ENCODE measurements at regions not wholly inside any gene's neighbourhood (a gene's known extent, or its start where the extent isn't known, plus 50 kb on each side); places are given as distances from the start of the nearest gene placed in this dataset.

DNA sequence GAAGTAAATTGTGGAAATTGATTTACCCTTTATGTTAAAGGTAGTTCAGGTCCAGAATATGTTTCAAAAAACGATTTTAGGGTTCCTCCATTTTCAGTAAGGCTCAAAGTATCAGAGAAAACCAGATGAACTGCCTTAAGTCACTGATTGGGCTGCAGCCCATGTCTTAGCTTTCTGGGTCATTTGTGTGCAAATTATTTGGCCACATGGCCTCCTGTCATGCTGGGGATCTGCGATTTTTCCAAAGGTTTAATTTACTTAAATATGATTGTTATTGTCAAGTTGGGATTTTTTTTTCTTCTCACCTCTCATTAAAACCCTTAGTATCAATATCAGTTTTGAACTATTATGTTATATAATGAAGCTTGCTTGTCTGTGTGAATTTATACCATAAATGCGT, 135.9 kb upstream of the DPYD start:
- WGBS, 2 donors, result 54 to 56% methylated on average over 3 of the region's 3 CpGs
- Histone ChIP-seq H3K27ac (no peak overlapping the region), H3K4me3 (no peak overlapping the region), H3K4me1 (peaks cover 0 to 7% (median 0%) of the 10 kb centered on the region in 3 donors), H3K9me3 (no peaks in the 10 kb centered on the region), H3K27me3 (peaks cover 0 to 31% (median 0%) of the 10 kb centered on the region in 4 donors), H3K36me3 (no peaks in the 10 kb centered on the region)
- ATAC-seq (no peak), FAIRE-seq (no peak), DNase-seq (no peak)
- TF ChIP-seq, protein P1, sequence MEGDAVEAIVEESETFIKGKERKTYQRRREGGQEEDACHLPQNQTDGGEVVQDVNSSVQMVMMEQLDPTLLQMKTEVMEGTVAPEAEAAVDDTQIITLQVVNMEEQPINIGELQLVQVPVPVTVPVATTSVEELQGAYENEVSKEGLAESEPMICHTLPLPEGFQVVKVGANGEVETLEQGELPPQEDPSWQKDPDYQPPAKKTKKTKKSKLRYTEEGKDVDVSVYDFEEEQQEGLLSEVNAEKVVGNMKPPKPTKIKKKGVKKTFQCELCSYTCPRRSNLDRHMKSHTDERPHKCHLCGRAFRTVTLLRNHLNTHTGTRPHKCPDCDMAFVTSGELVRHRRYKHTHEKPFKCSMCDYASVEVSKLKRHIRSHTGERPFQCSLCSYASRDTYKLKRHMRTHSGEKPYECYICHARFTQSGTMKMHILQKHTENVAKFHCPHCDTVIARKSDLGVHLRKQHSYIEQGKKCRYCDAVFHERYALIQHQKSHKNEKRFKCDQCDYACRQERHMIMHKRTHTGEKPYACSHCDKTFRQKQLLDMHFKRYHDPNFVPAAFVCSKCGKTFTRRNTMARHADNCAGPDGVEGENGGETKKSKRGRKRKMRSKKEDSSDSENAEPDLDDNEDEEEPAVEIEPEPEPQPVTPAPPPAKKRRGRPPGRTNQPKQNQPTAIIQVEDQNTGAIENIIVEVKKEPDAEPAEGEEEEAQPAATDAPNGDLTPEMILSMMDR (IDR thresholded peaks at IDR 0.05), result no peak
- intact Hi-C loops (cut with DNase I), result loop anchor here (5.0 to 10.0 kb wide), 3 partner anchors 1082 to 1092 kb away; no protein-coding TSS in a partner anchor

- Histone ChIP-seq H3K9me3 (no peaks in the 10 kb centered on the region), H3K4me3 (no peak overlapping the region), H3K27me3 (peaks cover 0 to 36% (median 2%) of the 10 kb centered on the region in 4 donors), H3K4me1 (peaks cover 0 to 7% (median 0%) of the 10 kb centered on the region in 3 donors), H3K27ac (no peak overlapping the region), H3K36me3 (no peaks in the 10 kb centered on the region)
- 60 to 66% methylated on average over 7 of the region's 7 CpGs for WGBS, 2 donors
- DNase-seq (no peak), ATAC-seq (no peak), FAIRE-seq (no peak)
- intact Hi-C loops (cut with DNase I), result loop anchor here (5.0 to 10.0 kb wide), 3 partner anchors 1081 to 1091 kb away; no protein-coding TSS in a partner anchor
- TF ChIP-seq, protein P1 (IDR thresholded peaks at IDR 0.05), result no peak
These were observed 134.6 kb upstream of the DPYD start for GRCh38 chr1:98055457-98055856.

GRCh38 chr1:98054786-98055185, 134.0 kb upstream of the DPYD start:
- Histone ChIP-seq H3K4me3 (no peak overlapping the region), H3K4me1 (peaks cover 0 to 7% (median 0%) of the 10 kb centered on the region in 3 donors), H3K9me3 (no peaks in the 10 kb centered on the region), H3K27me3 (peaks cover 0 to 42% (median 7%) of the 10 kb centered on the region in 4 donors), H3K27ac (no peak overlapping the region), H3K36me3 (no peaks in the 10 kb centered on the region)
- 47% methylated on average over 4 of the region's 4 CpGs for WGBS, 2 donors
- FAIRE-seq (no peak), DNase-seq (no peak), ATAC-seq (no peak)
- TF ChIP-seq, protein P1 (IDR thresholded peaks at IDR 0.05), result no peak
- intact Hi-C loops (cut with DNase I), result loop anchor here (5.0 to 10.0 kb wide), 3 partner anchors 1080 to 1090 kb away; no protein-coding TSS in a partner anchor

DNA sequence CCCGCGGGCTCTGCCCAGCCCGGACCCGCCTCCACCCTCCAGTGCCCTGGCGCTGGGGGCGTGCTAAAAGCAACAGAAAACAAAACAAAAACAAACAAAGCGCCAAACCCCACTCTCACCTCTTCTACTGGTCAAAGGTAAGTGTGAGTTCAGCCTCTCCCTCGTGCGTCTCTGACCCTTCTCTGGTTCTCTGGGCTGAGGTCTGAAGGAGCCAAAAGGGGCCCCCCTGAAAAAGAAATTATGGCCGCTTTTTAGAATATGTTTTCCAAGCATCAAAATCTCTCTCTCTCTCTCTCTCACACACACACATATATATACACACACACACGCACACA, 133.5 kb upstream of the DPYD start:
- intact Hi-C loops (cut with DNase I), result loop anchor here in 2 of 3 donors (10.0 kb wide), 2 partner anchors 1080 to 1090 kb away; no protein-coding TSS in a partner anchor
- peaks cover 0 to 7% (median 0%) of the 10 kb centered on the region in 3 donors for H3K4me1 ChIP-seq

More for the DNA sequence above, 133.5 kb upstream of the DPYD start:
- WGBS, 2 donors, result 20 to 24% methylated on average over 9 to 11 of the region's 11 CpGs
- Histone ChIP-seq H3K27me3 (peaks cover 0 to 46% (median 9%) of the 10 kb centered on the region in 4 donors), H3K27ac (no peak overlapping the region), H3K36me3 (no peaks in the 10 kb centered on the region), H3K4me3 (peak overlapping the region in 1 of 4 donors; percentile 48), H3K9me3 (no peaks in the 10 kb centered on the region)
- no peak for ATAC-seq
- TF ChIP-seq, protein P1 (IDR thresholded peaks at IDR 0.05), result peak in 1 of 4 donors; percentile 6
- FAIRE-seq, result no peak
- DNase-seq, result no peak

Measured in pancreas (tissue), 10 donors.